Mesendoderm (in vitro differentiated cells): ENCODE measurements at regions not wholly inside any gene's neighbourhood (a gene's known extent, or its start where the extent isn't known, plus 50 kb on each side); places are given as distances from the start of the nearest gene placed in this dataset.

Experiments
- DNase-seq: peaks from one replicate; pipeline ENCODE4 v3.0.0; 2013
- H2AK5ac ChIP-seq: 2 replicates; pipeline ENCODE4 v1.6.1; 2013; ENCODE audit warnings: low read length, inconsistent platforms
- H2BK120ac ChIP-seq: 2 replicates; pipeline ENCODE4 v1.6.1; 2013; ENCODE audit warnings: low read depth, mild to moderate bottlenecking, low read length, moderate library complexity, mixed read lengths
- H2BK15ac ChIP-seq: replicated peaks from 2 replicates; pipeline ENCODE4 v1.6.1; 2013; ENCODE audit warnings: low read depth, mild to moderate bottlenecking, moderate library complexity
- H2BK5ac ChIP-seq: 2 replicates; pipeline ENCODE4 v1.6.1; 2013; ENCODE audit warnings: low read length, inconsistent platforms
- H3K18ac ChIP-seq: 2 replicates; pipeline ENCODE4 v1.6.1; 2013; ENCODE audit warnings: mild to moderate bottlenecking, low read length, mixed read lengths
- H3K23ac ChIP-seq: one replicate; pipeline ENCODE4 v1.6.1; 2013; ENCODE audit warnings: low read length
- H3K27ac ChIP-seq: 2 replicates; pipeline ENCODE4 v1.5.1; 2013; ENCODE audit warnings: low read depth, mild to moderate bottlenecking, inconsistent platforms, low read length, moderate library complexity
- H3K27me3 ChIP-seq: 2 replicates; pipeline ENCODE4 v1.6.1; 2013; ENCODE audit warnings: low read length, control low read depth, mild to moderate bottlenecking, inconsistent platforms; ENCODE audit not compliant: insufficient read depth, poor library complexity
- H3K36me3 ChIP-seq: 2 replicates; pipeline ENCODE4 v1.6.1; 2013; ENCODE audit warnings: low read length, inconsistent platforms; ENCODE audit not compliant: control insufficient read depth, insufficient read depth
- H3K4ac ChIP-seq: one replicate; pipeline ENCODE4 v1.6.1; 2013; ENCODE audit warnings: low read depth, mild to moderate bottlenecking, low read length, moderate library complexity
- H3K4me1 ChIP-seq: 2 replicates; pipeline ENCODE4 v1.6.1; 2013; ENCODE audit warnings: low read depth, low read length, inconsistent platforms; ENCODE audit not compliant: control insufficient read depth
- H3K4me2 ChIP-seq: 2 replicates; pipeline ENCODE4 v1.6.1; 2013; ENCODE audit warnings: low read length
- H3K4me3 ChIP-seq: 2 replicates; pipeline ENCODE4 v1.5.1; 2013; ENCODE audit warnings: mild to moderate bottlenecking, low read length
- H3K56ac ChIP-seq: one replicate; pipeline ENCODE4 v1.6.1; 2013; ENCODE audit warnings: low read length
- H3K79me1 ChIP-seq: 2 replicates; pipeline ENCODE4 v1.6.1; 2013; ENCODE audit warnings: low read length, inconsistent platforms
- H3K79me2 ChIP-seq: 2 replicates; pipeline ENCODE4 v1.6.1; 2013; ENCODE audit warnings: mild to moderate bottlenecking, low read length; ENCODE audit not compliant: control insufficient read depth, insufficient read depth
- H3K9ac ChIP-seq: 2 replicates; pipeline ENCODE4 v1.6.1; 2013; ENCODE audit warnings: low read length, inconsistent platforms
- H4K5ac ChIP-seq: one replicate; pipeline ENCODE4 v1.6.1; 2013; ENCODE audit warnings: low read length
- H4K8ac ChIP-seq: one replicate; pipeline ENCODE4 v1.6.1; 2013; ENCODE audit warnings: low read depth, mild to moderate bottlenecking, control low read depth, low read length, moderate library complexity
- WGBS: extraction: QIAGEN DNeasy Blood & Tissue Kit; methylation state at CpG from one replicate; pipeline ENCODE4 v1.1.7; 2013; ENCODE audit warnings: low lambda C conversion rate, missing lambda C conversion rate; ENCODE audit not compliant: insufficient coverage; ENCODE audit errors: extremely low coverage; 5-methylcytosine and 5-hydroxymethylcytosine counted together

DNA sequence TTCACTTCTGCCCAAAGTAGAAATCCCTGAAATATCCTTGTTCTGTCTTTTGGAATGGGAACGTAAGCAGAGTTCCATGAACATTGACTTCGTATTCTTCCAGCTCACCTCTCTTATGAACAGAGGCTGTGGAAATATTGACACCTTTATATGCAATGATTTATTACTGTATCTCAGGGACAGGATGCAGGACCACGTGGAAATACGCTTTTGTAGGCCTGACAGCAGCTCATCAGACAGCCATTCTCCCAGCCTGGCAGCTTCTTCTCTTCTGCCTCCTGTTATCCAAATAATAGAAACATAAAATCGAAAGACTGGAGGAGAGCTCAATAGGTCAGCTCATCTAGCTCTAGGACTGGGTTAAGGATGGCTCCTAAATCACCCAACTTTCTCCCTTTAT is 106.2 kb upstream of the DTNBP1 start:
- Histone ChIP-seq H3K4me1 (no peaks in the 10 kb centered on the region), H3K27me3 (no peaks in the 10 kb centered on the region), H3K79me2 (no peaks in the 10 kb centered on the region), H2BK15ac (no peak overlapping the region), H3K36me3 (no peaks in the 10 kb centered on the region), H4K5ac (no peak overlapping the region), H3K4me2 (no peak overlapping the region), H3K18ac (no peak overlapping the region), H3K27ac (no peak overlapping the region), H2AK5ac (no peak overlapping the region), H3K4ac (no peak overlapping the region), H3K79me1 (no peaks in the 10 kb centered on the region), H2BK5ac (no peak overlapping the region), H3K56ac (no peak overlapping the region), H3K4me3 (no peak overlapping the region), H2BK120ac (no peak overlapping the region), H3K23ac (no peak overlapping the region), H3K9ac (no peak overlapping the region), H4K8ac (no peak overlapping the region)
- DNase-seq, result no peak
- WGBS, result no CpG with 5 or more reads among the region's 5 CpGs

DNA sequence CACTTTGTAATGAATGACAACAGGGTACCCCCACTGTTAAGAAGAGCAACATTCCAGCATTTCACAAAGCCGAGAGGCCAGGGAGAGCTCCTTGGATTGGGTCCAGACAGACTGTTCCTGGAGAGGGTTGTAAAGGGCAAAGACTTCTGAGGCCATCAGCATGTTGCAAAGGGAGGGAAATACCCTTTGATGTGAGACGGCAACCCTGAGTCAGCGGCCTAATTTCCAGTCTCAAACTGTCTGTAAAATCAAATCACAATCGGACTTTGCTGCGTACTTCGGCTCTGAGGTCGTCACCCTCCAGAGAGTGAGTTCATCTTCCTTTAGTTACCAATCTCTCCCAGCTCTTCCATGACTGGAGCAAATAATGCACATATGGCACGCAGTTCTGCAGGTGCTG is 101.0 kb upstream of the DTNBP1 start:
- Histone ChIP-seq H2AK5ac (no peak overlapping the region), H3K27ac (no peak overlapping the region), H3K27me3 (no peaks in the 10 kb centered on the region), H3K4me1 (no peaks in the 10 kb centered on the region), H3K4me3 (no peak overlapping the region), H3K4ac (no peak overlapping the region), H3K36me3 (no peaks in the 10 kb centered on the region), H2BK5ac (no peak overlapping the region), H4K8ac (no peak overlapping the region), H2BK120ac (no peak overlapping the region), H3K18ac (no peak overlapping the region), H3K56ac (no peak overlapping the region), H2BK15ac (no peak overlapping the region), H3K79me2 (no peaks in the 10 kb centered on the region), H3K4me2 (no peak overlapping the region), H3K23ac (no peak overlapping the region), H4K5ac (no peak overlapping the region), H3K9ac (no peak overlapping the region), H3K79me1 (no peaks in the 10 kb centered on the region)
- WGBS, result no CpG with 5 or more reads among the region's 8 CpGs
- no peak for DNase-seq

DNA sequence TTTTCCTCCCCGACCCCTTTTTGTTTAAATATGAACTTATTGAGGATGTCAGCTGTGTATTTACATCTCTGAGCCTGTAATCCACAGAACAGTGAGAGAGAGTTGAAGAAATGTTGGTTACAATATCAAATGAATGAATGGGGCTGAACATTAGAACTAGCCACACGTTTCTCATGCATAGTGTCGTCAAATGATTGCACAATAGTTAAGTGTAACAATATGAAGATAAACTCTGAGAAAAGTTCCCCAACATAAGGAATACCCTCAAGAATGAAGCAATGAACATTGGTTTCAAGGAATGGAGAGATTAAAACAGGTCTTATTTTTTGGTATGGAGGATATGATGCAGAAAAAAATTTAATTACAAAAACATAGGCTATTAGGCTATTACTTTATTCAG is 100.5 kb upstream of the DTNBP1 start:
- H3K36me3 ChIP-seq, result no peaks in the 10 kb centered on the region
- H3K56ac ChIP-seq, result no peak overlapping the region
- no peaks in the 10 kb centered on the region for H3K79me2 ChIP-seq
- H2BK15ac ChIP-seq, result no peak overlapping the region
- H3K27me3 ChIP-seq, result no peaks in the 10 kb centered on the region
- no peak for DNase-seq
- H2AK5ac ChIP-seq, result no peak overlapping the region
- no peak overlapping the region for H2BK5ac ChIP-seq
- no peak overlapping the region for H3K4ac ChIP-seq
- WGBS, result no CpG with 5 or more reads among the region's 3 CpGs
- H4K8ac ChIP-seq, result no peak overlapping the region
- no peak overlapping the region for H3K23ac ChIP-seq
- no peaks in the 10 kb centered on the region for H3K79me1 ChIP-seq
- H3K4me3 ChIP-seq, result no peak overlapping the region
- no peak overlapping the region for H3K9ac ChIP-seq
- no peak overlapping the region for H2BK120ac ChIP-seq
- H3K18ac ChIP-seq, result no peak overlapping the region
- no peaks in the 10 kb centered on the region for H3K4me1 ChIP-seq
- no peak overlapping the region for H3K27ac ChIP-seq
- H4K5ac ChIP-seq, result no peak overlapping the region
- no peak overlapping the region for H3K4me2 ChIP-seq

DNA sequence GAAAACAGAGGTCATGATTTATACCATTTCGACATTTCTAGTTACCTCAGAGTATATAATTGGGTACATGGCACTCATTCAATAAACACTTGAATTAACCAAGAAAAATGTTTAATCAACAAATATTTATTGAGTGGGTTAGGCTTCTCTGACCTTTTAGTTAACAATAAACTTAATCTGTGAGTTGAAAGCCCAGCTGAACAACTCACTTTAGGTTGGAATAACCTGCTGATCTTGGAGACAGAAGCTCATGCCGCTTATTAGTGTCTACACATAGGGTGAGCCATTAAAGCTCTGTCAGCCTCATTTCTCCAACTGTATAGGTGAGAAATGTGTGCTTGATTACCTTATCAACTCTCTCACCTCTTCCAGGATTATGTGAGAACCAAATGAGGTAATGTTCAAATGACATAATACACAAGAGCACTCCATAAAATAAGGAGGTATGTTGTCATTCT is 98.2 kb upstream of the DTNBP1 start:
- no peak overlapping the region for H3K4me3 ChIP-seq
- H3K79me1 ChIP-seq, result no peaks in the 10 kb centered on the region
- no peaks in the 10 kb centered on the region for H3K27me3 ChIP-seq
- H3K4me1 ChIP-seq, result no peaks in the 10 kb centered on the region
- no CpG with 5 or more reads among the region's 2 CpGs for WGBS
- no peak overlapping the region for H3K23ac ChIP-seq
- H3K56ac ChIP-seq, result no peak overlapping the region
- H3K9ac ChIP-seq, result no peak overlapping the region
- no peak for DNase-seq
- no peak overlapping the region for H4K8ac ChIP-seq
- H2BK120ac ChIP-seq, result no peak overlapping the region
- no peak overlapping the region for H3K4ac ChIP-seq
- H4K5ac ChIP-seq, result no peak overlapping the region
- H3K79me2 ChIP-seq, result no peaks in the 10 kb centered on the region
- H2BK15ac ChIP-seq, result no peak overlapping the region
- H3K27ac ChIP-seq, result no peak overlapping the region
- no peak overlapping the region for H3K4me2 ChIP-seq
- H2BK5ac ChIP-seq, result no peak overlapping the region
- H2AK5ac ChIP-seq, result no peak overlapping the region
- no peak overlapping the region for H3K18ac ChIP-seq
- no peaks in the 10 kb centered on the region for H3K36me3 ChIP-seq

DNA sequence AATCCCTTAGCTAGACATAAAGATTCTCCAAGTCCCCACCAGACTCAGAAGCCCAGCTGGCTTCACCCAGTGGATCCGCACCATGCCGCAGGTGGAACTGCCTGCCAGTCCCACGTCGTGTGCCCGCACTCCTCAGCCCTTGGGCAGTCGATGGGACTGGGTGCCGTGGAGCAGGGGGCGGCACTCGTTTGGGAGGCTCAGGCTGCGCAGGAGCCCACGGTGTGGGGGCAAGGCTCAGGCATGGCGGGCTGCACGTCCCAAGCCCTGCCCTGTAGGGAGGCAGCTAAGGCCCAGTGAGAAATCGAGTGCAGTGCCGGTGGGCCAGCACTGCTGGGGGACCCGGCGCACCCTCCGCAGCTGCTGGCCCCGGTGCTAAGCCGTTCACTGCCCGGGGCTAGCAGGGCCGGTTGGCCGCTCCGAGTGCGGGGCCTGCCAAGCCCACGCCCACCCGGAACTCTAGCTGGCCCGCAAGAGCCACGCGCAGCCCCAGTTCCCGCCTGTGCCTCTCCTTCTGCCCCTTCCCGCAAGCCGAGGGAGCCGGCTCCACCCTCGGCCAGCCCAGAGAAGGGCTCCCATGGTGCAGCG is 95.9 kb upstream of the DTNBP1 start:
- H2BK15ac ChIP-seq, result no peak overlapping the region
- WGBS, result no CpG with 5 or more reads among the region's 36 CpGs

DNA sequence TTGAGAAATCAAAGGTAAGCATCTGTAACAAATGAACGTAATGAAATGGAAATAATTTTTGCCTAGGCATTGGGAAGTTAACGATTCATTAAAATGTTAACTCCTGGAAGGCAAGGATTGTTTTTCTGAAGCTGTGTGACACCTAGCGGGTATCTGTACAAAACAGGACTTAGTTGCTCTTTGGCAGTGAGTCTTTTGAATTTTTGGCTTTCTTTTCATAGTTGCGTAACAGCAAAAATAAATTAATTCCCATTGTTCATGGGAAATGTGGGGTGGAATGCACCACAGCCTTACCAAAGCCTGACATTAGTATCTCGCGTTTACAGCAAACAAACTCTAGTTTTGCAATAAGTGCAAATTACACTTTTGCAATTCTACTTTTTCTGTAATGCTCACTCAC is 92.7 kb upstream of the DTNBP1 start:
- Histone ChIP-seq H3K79me1 (no peaks in the 10 kb centered on the region), H3K4me2 (no peak overlapping the region), H4K5ac (no peak overlapping the region), H2BK120ac (no peak overlapping the region), H3K79me2 (no peaks in the 10 kb centered on the region), H3K27ac (no peak overlapping the region), H4K8ac (no peak overlapping the region), H2BK5ac (no peak overlapping the region), H3K23ac (no peak overlapping the region), H2AK5ac (no peak overlapping the region), H3K27me3 (no peaks in the 10 kb centered on the region), H3K4ac (no peak overlapping the region), H3K36me3 (no peaks in the 10 kb centered on the region), H3K9ac (no peak overlapping the region), H2BK15ac (no peak overlapping the region), H3K18ac (no peak overlapping the region), H3K4me1 (no peaks in the 10 kb centered on the region), H3K56ac (no peak overlapping the region), H3K4me3 (no peak overlapping the region)
- WGBS, result no CpG with 5 or more reads among the region's 6 CpGs
- DNase-seq, result no peak

More for the DNA sequence above, 95.9 kb upstream of the DTNBP1 start:
- H4K8ac ChIP-seq, result no peak overlapping the region
- H3K4me1 ChIP-seq, result no peaks in the 10 kb centered on the region
- no peak overlapping the region for H2BK5ac ChIP-seq
- no peak overlapping the region for H2BK120ac ChIP-seq
- no peak overlapping the region for H3K4ac ChIP-seq
- no peak overlapping the region for H3K23ac ChIP-seq
- H3K4me2 ChIP-seq, result no peak overlapping the region
- no peaks in the 10 kb centered on the region for H3K36me3 ChIP-seq
- H3K27me3 ChIP-seq, result no peaks in the 10 kb centered on the region
- H3K9ac ChIP-seq, result no peak overlapping the region
- DNase-seq, result no peak
- H3K4me3 ChIP-seq, result no peak overlapping the region
- H3K18ac ChIP-seq, result no peak overlapping the region
- H3K79me2 ChIP-seq, result no peaks in the 10 kb centered on the region
- H3K56ac ChIP-seq, result no peak overlapping the region
- H3K27ac ChIP-seq, result no peak overlapping the region
- H4K5ac ChIP-seq, result no peak overlapping the region
- no peak overlapping the region for H2AK5ac ChIP-seq
- no peaks in the 10 kb centered on the region for H3K79me1 ChIP-seq
